ENCODE measurements at regions not wholly inside any gene's neighbourhood (a gene's known extent, or its start where the extent isn't known, plus 50 kb on each side); places are given as distances from the start of the nearest gene placed in this dataset.

GRCh38 chr5:165508286-165508685 lies 2002.9 kb downstream of the MAT2B start:
- DNase-seq = no peak

- no peak for DNase-seq
Measured at GRCh38 chr5:165508861-165509260, 2003.4 kb downstream of the MAT2B start.

GRCh38 chr5:165521816-165522610 lies 2016.6 kb downstream of the MAT2B start:
- DNase-seq = no peak

GRCh38 chr5:165525271-165525670 lies 2019.9 kb downstream of the MAT2B start:
- no peak for DNase-seq

- DNase-seq = no peak
Measured at GRCh38 chr5:165526357-165526756, 2020.9 kb downstream of the MAT2B start.

- DNase-seq = no peak
Measured at GRCh38 chr5:165527577-165527976, 2022.2 kb downstream of the MAT2B start.

GRCh38 chr5:165538065-165538464 lies 2032.6 kb downstream of the MAT2B start:
- no peak for DNase-seq

GRCh38 chr5:165559645-165560044 lies 2054.2 kb downstream of the MAT2B start:
- no peak for DNase-seq

- DNase-seq = no peak
Measured at GRCh38 chr5:165560648-165561047, 2055.2 kb downstream of the MAT2B start.

- DNase-seq = no peak
Measured at GRCh38 chr5:165565911-165566310, 2060.5 kb downstream of the MAT2B start.

- DNase-seq = no peak
Measured at GRCh38 chr5:165569551-165569950, 2064.1 kb downstream of the MAT2B start.

GRCh38 chr5:165573445-165573844 lies 2068.0 kb downstream of the MAT2B start:
- no peak for DNase-seq

- DNase-seq = no peak
Measured at GRCh38 chr5:165574100-165574499, 2068.7 kb downstream of the MAT2B start.

GRCh38 chr5:165576678-165577275 lies 2071.4 kb downstream of the MAT2B start:
- DNase-seq = no peak

- no peak for DNase-seq
Measured at GRCh38 chr5:165579911-165580310, 2074.5 kb downstream of the MAT2B start.

GRCh38 chr5:165594693-165595092 lies 2089.3 kb downstream of the MAT2B start:
- no peak for DNase-seq

GRCh38 chr5:165602529-165602928 lies 2097.1 kb downstream of the MAT2B start:
- DNase-seq = no peak

GRCh38 chr5:165607026-165607425 lies 2101.6 kb downstream of the MAT2B start:
- DNase-seq = no peak

- no peak for DNase-seq
Measured at GRCh38 chr5:165609871-165610270, 2104.5 kb downstream of the MAT2B start.

- DNase-seq = no peak
Measured at GRCh38 chr5:165616490-165617405, 2111.3 kb downstream of the MAT2B start.

- DNase-seq = no peak
Measured at GRCh38 chr5:165617491-165617890, 2112.1 kb downstream of the MAT2B start.

- DNase-seq = no peak
Measured at GRCh38 chr5:165620394-165620793, 2115.0 kb downstream of the MAT2B start.

- no peak for DNase-seq
Measured at GRCh38 chr5:165622864-165623536, 2117.6 kb downstream of the MAT2B start.

All from activated CD4-positive, alpha-beta T cell treated with anti-CD3 and anti-CD28 coated beads for 1 hour (primary cell).